NB4 (cell line): ENCODE measurements at regions not wholly inside any gene's neighbourhood (a gene's known extent, or its start where the extent isn't known, plus 50 kb on each side); places are given as distances from the start of the nearest gene placed in this dataset.

Experiments used
- CTCF ChIP-seq: IDR thresholded peaks from one replicate; pipeline ENCODE4 v1.5.1; 2012; ENCODE audit warnings: low read depth, low read length
- MAX ChIP-seq: IDR thresholded peaks from 2 replicates; pipeline ENCODE4 v1.6.1; 2011; ENCODE audit warnings: low read depth, low read length

GRCh38 chr1:168427051-168427450 is 116.7 kb downstream of the XCL2 start:
- TF ChIP-seq CTCF = no peak
- TF ChIP-seq MAX = no peak
